ENCODE measurements at regions not wholly inside any gene's neighbourhood (a gene's known extent, or its start where the extent isn't known, plus 50 kb on each side); places are given as distances from the start of the nearest gene placed in this dataset.

DNA sequence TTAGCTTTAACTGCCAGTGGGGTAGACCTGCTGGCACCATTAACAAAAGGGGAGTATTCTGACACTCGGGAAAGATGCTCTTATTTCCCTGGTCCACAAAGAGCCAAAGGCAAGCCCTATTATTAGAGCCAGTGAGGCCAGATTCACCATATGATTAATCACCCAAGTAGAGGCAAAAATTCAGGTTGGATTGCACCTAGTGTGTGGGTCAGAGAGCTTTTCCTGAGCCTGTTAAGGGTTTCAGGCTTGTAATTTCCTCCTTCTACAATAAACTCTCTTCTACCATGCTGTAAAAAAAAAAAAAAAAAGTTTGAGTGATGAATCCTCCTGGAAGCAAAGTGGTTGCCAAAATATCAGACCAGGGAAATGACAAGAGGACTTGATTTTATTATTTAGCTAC lies 163.5 kb downstream of the MBL2 start:
- DNase-seq, result no peak

DNA sequence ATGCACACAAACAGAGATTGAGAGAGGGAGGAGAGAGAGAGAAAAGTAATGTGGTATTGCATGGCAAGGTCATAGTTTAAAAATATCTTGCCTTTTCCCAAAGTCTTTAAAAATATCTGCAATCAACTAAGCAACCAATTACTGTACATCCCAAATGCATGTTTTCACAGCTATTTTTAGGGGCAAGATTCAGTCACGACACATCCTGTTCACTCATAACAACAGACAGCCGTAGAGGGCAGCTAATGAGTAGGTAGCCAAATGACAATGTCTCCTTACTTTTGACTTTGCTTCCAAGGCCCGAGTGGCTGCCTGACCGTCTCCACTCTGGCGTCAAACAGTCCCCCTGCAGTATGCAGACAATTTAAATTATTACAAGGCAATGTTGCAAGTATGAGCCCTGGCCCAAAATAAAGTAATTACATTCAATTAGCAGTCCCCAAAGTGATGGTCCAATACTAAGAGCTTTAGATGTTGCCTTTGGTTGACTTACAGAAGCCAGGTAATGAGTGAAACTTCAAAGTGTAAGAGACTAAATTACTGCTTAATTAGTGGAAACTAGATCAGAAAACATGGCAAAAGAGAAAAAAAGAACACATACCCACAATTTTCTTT lies 162.9 kb downstream of the MBL2 start:
- DNase-seq, result no peak

DNA sequence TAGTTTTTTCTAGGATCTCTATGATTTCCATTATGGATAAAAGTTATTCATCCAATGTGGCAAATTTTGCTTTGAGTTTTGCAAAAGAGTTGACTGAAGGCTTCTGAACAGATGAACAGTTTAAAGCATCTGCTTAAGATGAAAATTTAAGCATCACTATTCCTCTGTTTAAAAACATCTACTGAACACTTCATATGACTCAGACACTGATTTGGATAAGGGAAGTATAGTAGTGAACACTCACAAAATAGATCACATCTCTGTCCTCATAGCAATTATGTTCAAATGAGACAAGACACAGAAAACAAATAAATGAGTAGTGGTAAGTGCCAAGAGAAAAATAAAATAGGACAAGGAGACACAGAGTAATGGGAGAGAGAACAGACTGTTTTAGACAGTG lies 157.3 kb downstream of the MBL2 start:
- DNase-seq, result no peak

DNA sequence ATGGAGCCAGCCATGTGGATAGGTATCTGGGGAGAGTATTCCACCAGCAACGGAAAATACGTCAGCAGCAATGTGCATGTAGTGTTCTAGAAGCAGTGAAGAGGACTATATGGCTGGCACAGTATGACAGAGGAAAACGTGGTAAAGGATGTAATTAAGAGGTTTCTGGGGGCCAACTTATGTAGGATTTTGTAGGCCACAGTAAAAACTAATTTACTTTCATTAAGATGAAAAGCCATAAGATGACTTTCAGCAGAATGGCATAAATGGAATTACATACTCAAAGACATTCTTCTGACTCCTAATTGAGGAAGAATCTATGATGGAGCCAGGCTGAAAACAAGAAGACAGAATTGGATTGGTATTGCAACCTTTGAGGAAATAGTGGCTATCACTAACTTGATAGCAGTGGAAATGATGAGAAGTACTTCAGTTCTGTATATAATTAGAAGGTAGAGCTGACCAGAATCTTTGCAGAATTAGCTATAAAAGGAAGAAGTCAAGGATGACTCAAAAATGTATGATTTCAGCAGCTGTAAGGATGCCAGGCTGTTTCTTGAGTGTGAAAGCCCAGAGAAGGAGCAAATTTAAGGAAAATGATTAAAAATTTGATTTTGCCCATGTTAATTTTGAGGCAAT lies 156.7 kb downstream of the MBL2 start:
- DNase-seq, result no peak

GRCh38 chr10:52616395-52616764 lies 156.2 kb downstream of the MBL2 start:
- no peak for DNase-seq

DNA sequence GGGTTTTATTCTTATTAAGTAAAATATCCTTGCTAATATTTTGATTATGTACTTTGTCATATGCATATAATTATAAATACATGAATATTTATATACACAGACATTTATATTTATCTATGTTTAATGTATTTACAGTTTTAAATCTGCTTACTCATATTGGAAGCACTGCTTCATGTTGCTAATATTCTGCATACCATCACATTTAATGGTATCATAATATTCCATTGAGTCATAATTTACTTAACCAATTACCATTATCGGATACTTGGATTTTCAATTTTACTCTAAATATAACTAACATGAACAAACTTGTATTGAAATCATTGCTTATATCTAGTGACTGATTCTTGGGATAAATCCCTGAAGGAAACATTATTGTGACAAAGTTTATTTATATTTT lies 155.2 kb downstream of the MBL2 start:
- no peak for DNase-seq

DNA sequence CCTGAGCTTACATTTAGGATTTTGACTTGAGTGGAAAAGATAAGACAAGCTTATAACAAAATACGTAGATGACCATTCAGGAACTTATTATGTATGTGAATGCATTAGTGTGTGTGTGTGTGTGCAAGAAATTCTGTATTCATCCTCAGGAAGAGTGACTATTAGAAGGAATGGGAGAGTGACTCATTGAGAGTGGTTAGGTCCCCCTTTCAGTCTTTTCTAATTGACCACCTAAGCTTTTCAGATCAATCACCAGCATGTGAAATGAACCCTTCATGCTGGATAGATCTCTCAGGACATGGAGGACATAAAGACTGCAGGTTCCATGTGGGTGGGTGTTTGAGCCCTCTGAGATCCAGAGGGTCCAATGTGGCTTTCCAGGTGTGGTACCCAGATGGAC lies 153.5 kb downstream of the MBL2 start:
- no peak for DNase-seq

GRCh38 chr10:52621635-52622079 lies 150.9 kb downstream of the MBL2 start:
- DNase-seq, result no peak

DNA sequence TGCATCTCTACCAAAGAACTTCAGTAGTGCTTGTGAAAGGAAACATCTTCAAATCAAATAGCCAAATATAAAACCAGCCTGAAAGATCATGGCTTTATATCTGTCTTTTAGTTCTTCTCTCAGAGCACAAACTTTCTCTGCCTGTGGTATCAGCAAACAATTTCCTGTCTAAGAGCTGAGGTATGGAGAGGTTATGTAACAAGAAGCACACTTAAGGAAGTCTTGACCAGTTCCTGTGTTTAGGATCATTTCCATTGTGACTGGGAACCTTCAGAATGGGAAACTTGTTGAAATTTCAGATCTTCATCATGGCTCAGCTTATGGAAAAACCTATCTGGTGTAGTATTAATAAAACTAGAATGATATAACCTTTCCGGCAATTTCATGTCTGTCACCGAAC lies 148.8 kb downstream of the MBL2 start:
- DNase-seq, result no peak

GRCh38 chr10:52627279-52627678 lies 145.3 kb downstream of the MBL2 start:
- no peak for DNase-seq

DNA sequence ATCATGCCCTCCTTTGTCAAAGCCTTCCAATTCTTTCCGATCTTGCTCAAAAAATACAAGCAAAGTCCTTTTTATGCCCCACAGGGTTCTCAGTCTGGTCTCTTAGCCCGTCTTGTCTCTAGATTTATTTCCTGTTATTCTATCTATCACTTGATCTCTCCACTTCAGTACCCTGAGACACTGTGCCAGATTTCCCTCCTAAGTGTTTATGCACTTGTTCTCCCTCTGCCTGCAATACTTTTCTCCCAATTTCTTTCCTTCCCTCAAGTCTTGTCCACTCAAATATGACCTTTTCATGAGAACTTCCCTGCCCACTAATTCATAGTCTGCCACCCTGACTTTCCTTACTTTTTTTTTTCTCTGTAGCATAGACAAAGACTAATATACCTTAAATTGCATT lies 141.4 kb downstream of the MBL2 start:
- DNase-seq, result no peak

DNA sequence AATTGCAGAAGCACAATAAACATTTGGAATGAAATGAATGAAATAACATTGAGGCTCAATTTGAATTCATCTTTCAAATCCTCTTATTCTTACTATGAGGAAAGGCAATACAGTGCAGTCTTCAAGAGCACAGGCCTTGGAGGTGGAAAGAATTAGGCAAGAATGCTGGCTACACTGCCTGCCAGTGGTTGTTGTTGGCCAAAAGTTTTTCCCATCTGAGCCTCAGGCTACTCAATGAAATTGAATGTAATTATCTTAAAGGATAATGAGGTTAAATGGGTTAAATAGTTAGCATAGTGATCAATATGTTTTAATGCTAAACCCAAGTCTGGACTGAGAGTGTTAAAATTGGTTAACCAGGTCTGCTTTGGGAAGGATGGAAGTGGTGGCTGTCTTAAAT lies 140.9 kb downstream of the MBL2 start:
- no peak for DNase-seq

DNA sequence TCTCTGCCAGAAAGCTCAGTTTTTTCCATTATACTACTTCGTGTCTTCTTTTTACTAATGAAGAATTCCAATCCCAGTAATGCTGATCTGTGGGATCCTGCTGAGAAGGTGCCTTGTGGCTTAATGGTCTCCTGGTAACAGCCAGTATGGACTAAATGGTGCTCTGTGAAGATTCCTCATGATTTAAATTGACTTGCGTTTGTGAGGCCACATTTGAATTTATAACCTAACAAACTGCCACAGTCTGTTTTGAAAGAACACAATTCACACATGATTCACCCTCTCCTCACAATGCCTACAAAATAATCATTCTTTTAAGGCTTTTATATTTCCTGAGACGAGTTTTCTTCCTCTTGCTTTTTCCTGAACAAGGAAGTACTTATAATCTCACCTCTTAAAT lies 140.0 kb downstream of the MBL2 start:
- DNase-seq, result no peak

DNA sequence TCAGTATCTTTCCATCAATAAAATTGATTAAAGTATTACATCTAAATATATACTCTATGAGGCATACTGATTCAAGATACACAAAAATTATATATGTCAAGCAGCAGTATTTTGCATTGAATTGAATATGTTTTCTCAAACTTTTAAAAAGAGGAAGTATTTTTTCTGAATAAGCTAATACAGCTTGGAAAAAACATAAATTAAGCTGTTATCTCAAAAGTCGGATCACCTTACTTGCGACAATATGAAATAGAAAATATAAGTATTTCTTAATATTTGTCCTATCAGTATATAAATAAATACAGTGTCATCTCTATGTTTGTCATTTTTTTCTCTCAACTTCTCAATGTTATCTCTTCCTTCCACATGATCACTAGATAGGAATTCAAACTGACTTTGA lies 139.3 kb downstream of the MBL2 start:
- no peak for DNase-seq

DNA sequence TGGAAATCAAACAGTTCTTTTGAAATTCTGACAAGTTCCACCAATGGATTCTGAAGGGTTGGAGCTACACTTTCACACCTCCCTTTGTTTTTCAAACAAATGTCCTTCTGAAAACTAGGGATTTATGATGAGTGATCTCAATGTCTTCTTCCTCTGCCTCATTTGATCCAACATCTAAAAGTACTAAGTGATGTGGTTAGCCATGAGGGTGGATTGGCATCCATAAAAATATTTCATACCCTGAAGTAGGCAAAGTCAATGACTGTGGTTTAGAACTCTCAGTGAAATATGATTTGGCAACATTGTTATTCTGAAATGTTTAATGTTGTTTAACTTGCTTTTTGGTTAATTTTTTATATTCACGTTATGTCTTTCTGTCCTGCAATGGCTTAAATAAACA lies 136.9 kb downstream of the MBL2 start:
- no peak for DNase-seq

DNA sequence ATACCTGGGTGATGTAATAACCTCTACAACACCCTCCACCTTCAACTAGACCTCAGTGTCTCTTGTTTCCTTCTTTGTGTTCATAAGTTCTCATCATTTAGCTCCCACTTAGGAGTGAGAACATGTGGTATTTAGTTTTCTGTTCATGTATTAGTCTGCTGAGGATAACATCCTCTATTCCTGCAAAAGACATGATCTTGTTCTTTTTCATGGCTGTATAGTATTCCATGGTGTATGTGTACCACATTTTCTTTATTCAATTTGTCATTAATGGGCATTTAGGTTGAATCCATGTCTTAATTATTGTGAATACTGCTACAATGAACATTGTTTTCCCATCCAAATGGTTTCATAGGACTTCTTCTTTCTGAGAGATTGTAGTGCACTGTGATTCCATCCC lies 135.7 kb downstream of the MBL2 start:
- DNase-seq, result no peak

DNA sequence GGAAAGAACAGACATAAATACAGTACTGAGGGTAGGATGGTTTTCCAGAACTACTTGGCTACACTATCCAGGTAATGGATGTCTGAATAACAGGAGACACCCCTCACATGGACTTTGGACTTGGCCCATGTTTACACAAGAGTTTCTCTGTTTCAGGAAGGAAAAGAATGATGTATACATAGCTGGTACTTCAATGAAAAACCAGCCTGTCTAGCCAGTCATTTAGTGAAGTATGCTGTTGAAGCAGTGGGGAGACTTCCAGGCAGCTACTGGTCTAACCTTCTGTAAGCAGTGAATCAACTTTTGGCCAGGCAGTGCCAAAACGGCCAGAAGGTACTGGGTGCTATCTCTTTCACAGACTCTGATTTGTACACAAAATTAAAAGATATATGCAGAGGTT lies 135.0 kb downstream of the MBL2 start:
- DNase-seq, result no peak

GRCh38 chr10:52639652-52640051 lies 132.9 kb downstream of the MBL2 start:
- no peak for DNase-seq

DNA sequence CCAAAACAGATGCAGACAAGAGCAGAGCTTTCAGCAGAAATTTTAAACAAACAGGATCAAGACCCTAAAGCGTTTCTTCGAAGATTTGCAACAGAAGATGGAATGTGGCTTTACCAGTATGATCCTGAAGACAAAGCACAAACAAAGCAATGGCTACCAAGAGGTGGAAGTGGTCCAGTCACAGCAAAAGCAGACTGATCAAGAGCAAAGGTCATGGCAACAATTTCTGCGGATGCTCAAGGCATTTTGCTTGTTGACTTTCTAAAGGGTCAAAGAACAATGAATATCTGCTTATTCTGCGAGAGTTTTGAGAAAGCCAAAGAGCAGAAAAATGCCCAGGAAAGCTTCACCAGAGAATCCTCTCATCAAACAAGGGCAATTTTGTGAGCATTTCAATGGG lies 130.4 kb downstream of the MBL2 start:
- no peak for DNase-seq

DNA sequence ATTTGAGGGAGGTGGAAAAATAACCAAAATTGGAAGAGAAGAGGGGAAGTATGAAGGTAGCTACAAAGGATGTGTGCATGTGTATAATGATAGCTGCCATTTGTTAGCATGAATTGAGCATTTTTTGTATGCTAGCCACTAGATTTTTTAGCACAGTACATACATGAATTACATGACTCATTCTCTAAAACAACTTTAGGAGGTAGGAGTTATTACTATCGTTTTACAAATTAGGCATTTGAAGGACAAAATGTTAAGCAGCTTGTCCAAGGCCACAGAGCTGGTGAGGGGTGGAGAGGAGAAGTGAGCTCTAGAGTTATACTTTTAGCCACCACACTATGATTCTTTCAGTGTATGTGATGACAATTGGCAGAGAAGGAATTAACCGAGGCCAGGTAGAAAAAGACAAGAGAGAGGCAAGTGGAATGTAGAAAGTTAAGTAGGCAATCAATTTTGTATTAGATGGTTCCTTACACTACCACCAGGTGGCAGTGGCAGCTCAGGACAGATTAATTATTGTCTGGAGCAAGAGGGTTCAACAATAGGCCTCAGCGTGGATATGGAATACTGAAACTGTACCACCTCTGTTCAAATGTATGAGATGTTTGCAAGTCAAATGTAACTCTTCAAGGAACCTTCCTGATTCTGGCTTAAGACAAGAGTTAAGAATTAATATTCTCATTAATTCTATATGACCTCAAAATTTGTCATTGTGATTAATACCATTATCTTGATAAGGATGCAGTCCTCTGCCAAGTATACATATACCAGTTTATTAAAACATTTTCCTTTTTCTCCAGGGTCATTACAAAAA lies 128.0 kb downstream of the MBL2 start:
- peak; percentile 25 for DNase-seq

- no peak for DNase-seq
Measured at GRCh38 chr10:52645187-52645758, 127.3 kb downstream of the MBL2 start.

GRCh38 chr10:52649511-52649910 lies 123.1 kb downstream of the MBL2 start:
- no peak for DNase-seq

DNA sequence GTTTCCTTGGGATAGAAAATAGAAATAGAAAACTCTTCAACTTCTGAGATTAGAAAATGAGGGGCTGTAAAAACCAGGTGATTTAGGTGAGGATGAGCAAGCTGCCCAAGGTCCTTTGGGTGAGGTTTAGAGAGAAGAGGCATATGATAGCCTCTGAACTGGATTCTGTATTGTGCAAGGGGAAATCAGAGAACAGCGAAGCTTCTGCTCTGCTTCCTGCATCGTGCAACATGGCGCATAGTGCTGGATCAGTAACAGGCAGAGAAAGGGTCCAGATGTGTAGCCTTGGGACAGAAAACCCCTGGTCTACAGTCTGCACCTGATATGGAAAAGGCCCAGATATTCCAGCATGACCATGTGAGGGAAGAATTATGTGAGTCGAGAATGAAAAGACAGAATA lies 121.7 kb downstream of the MBL2 start:
- no peak for DNase-seq

DNA sequence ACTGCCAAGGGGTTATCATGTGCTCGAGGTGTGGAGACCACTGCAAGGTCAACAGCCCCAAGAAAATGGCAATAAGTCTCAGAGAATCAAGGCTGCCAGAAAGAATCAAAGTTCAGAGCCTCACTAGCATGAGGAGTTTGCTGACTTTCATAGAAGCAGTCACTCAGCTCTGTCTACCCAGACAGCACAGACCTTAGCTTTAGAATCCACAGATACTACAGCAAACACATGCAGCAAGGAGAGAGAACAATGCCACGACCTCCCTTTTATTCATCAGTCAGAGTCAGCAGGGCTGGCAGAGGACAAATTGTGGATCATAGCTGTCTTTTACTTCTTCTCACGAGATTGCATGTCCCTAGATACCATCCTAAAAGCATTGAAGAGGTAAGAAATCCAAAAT lies 121.3 kb downstream of the MBL2 start:
- DNase-seq, result no peak

All from skin of body (tissue), 1 donor.